ENCODE measurements at regions not wholly inside any gene's neighbourhood (a gene's known extent, or its start where the extent isn't known, plus 50 kb on each side); places are given as distances from the start of the nearest gene placed in this dataset.

GRCh38 chr1:29960156-29960755, 723.9 kb downstream of the PTPRU start:
- Histone ChIP-seq H3K9me3 (ENCODE audit: control insufficient read depth, insufficient read depth, low read length) (no peaks in the 10 kb centered on the region), H3K36me3 (ENCODE audit: control insufficient read depth, low read length) (no peaks in the 10 kb centered on the region), H3K4me1 (ENCODE audit: control insufficient read depth, low read length) (no peaks in the 10 kb centered on the region), H3K4me3 (ENCODE audit: low read length) (no peak overlapping the region), H3K27me3 (ENCODE audit: control insufficient read depth, low read length) (no peaks in the 10 kb centered on the region), H3K79me2 (ENCODE audit: control insufficient read depth, low read length) (no peaks in the 10 kb centered on the region), H3K27ac (ENCODE audit: low read depth, low read length) (no peak overlapping the region), H3F3A (ENCODE audit: control insufficient read depth, insufficient read depth) (no peaks in the 10 kb centered on the region), H3K4me2 (ENCODE audit: low read length) (no peak overlapping the region), H3K9me2 (replicated peaks; ENCODE audit: control insufficient read depth, low read length) (no peaks in the 10 kb centered on the region), H4K20me1 (ENCODE audit: control insufficient read depth, insufficient read depth, low read depth, low read length) (no peaks in the 10 kb centered on the region)
- TF ChIP-seq EZH2phosphoT487 (IDR thresholded peaks at IDR 0.05; ENCODE audit: borderline replicate concordance, low read length) (no peak), CTCF (IDR thresholded peaks at IDR 0.05; ENCODE audit: low read depth, low read length, poor library complexity, severe bottlenecking) (no peak)

- H3K36me3 ChIP-seq (ENCODE audit: control insufficient read depth, low read length), result no peaks in the 10 kb centered on the region
- no peak overlapping the region for H3K27ac ChIP-seq (ENCODE audit: low read depth, low read length)
- no peaks in the 10 kb centered on the region for H3K27me3 ChIP-seq (ENCODE audit: control insufficient read depth, low read length)
- no peaks in the 10 kb centered on the region for H3K9me3 ChIP-seq (ENCODE audit: control insufficient read depth, insufficient read depth, low read length)
- no peak overlapping the region for H3K4me3 ChIP-seq (ENCODE audit: low read length)
- no peaks in the 10 kb centered on the region for H3K9me2 ChIP-seq (replicated peaks; ENCODE audit: control insufficient read depth, low read length)
- no peaks in the 10 kb centered on the region for H3K4me1 ChIP-seq (ENCODE audit: control insufficient read depth, low read length)
- no peaks in the 10 kb centered on the region for H3K79me2 ChIP-seq (ENCODE audit: control insufficient read depth, low read length)
- H3K4me2 ChIP-seq (ENCODE audit: low read length), result no peak overlapping the region
- no peak for TF ChIP-seq CTCF (IDR thresholded peaks at IDR 0.05; ENCODE audit: low read depth, low read length, poor library complexity, severe bottlenecking)
- TF ChIP-seq EZH2phosphoT487 (IDR thresholded peaks at IDR 0.05; ENCODE audit: borderline replicate concordance, low read length), result no peak
- no peaks in the 10 kb centered on the region for H3F3A ChIP-seq (ENCODE audit: control insufficient read depth, insufficient read depth)
- no peaks in the 10 kb centered on the region for H4K20me1 ChIP-seq (ENCODE audit: control insufficient read depth, insufficient read depth, low read depth, low read length)
Observed at GRCh38 chr1:29959356-29959755, 723.0 kb downstream of the PTPRU start.

- Histone ChIP-seq H4K20me1 (ENCODE audit: control insufficient read depth, insufficient read depth, low read depth, low read length) (no peaks in the 10 kb centered on the region), H3K9me2 (replicated peaks; ENCODE audit: control insufficient read depth, low read length) (no peaks in the 10 kb centered on the region), H3K36me3 (ENCODE audit: control insufficient read depth, low read length) (no peaks in the 10 kb centered on the region), H3K9me3 (ENCODE audit: control insufficient read depth, insufficient read depth, low read length) (no peaks in the 10 kb centered on the region), H3K79me2 (ENCODE audit: control insufficient read depth, low read length) (no peaks in the 10 kb centered on the region), H3K4me2 (ENCODE audit: low read length) (no peak overlapping the region), H3F3A (ENCODE audit: control insufficient read depth, insufficient read depth) (no peaks in the 10 kb centered on the region), H3K27ac (ENCODE audit: low read depth, low read length) (no peak overlapping the region), H3K4me3 (ENCODE audit: low read length) (no peak overlapping the region), H3K27me3 (ENCODE audit: control insufficient read depth, low read length) (no peaks in the 10 kb centered on the region), H3K4me1 (ENCODE audit: control insufficient read depth, low read length) (no peaks in the 10 kb centered on the region)
- TF ChIP-seq EZH2phosphoT487 (IDR thresholded peaks at IDR 0.05; ENCODE audit: borderline replicate concordance, low read length), result no peak
- TF ChIP-seq CTCF (IDR thresholded peaks at IDR 0.05; ENCODE audit: low read depth, low read length, poor library complexity, severe bottlenecking), result no peak
Observed at GRCh38 chr1:29958271-29958670, 721.9 kb downstream of the PTPRU start.
